ENCODE measurements at regions not wholly inside any gene's neighbourhood (a gene's known extent, or its start where the extent isn't known, plus 50 kb on each side); places are given as distances from the start of the nearest gene placed in this dataset.

GRCh38 chr10:43867113-43867512, 218.4 kb upstream of the ZNF32 start:
- TF ChIP-seq CTCF (IDR thresholded peaks at IDR 0.05) (no peak), POLR2AphosphoS5 (IDR thresholded peaks at IDR 0.05) (no peak), POLR2A (IDR thresholded peaks at IDR 0.05) (no peak)

Measured in transverse colon (tissue), 4 donors.